Prostate gland (tissue), 2 donors: ENCODE measurements at regions not wholly inside any gene's neighbourhood (a gene's known extent, or its start where the extent isn't known, plus 50 kb on each side); places are given as distances from the start of the nearest gene placed in this dataset.

Experiments
- CTCF ChIP-seq, 4 experiments: fragments of 200-600 bp in 2 of 4; fragments of 450-650 bp in 2 of 4; sonication (generic) in 2 of 4; IDR thresholded peaks; 1 replicate in 3 of 4; 2 replicates in 1 of 4; pipeline ENCODE4 v1.5.1; 2016 to 2019; ENCODE audit warnings: antibody characterized with exemption in 4 of 4, mild to moderate bottlenecking in 2 of 4, moderate library complexity in 2 of 4
- POLR2A ChIP-seq: fragments of 450-650 bp; IDR thresholded peaks from one replicate; pipeline ENCODE4 v1.6.1; 2016; ENCODE audit warnings: antibody characterized with exemption, mild to moderate bottlenecking
- POLR2AphosphoS5 ChIP-seq: sonication (generic); formaldehyde crosslinking; IDR thresholded peaks from one replicate; pipeline ENCODE4 v1.6.1; 2017; ENCODE audit warnings: antibody characterized with exemption

GRCh38 chr11:87401653-87402052, 363.9 kb downstream of the TMEM135 start:
- TF ChIP-seq CTCF (IDR thresholded peaks at IDR 0.05), result no peak
- no peak for TF ChIP-seq POLR2AphosphoS5
- TF ChIP-seq POLR2A, result no peak
